ENCODE measurements at regions not wholly inside any gene's neighbourhood (a gene's known extent, or its start where the extent isn't known, plus 50 kb on each side); places are given as distances from the start of the nearest gene placed in this dataset.

GRCh38 chr2:236858661-236859060 lies 227.0 kb upstream of the COPS8 start:
- no peak overlapping the region for H3K27ac ChIP-seq (ENCODE audit: extremely low read depth, low read depth, low read length)
- 0% methylated on average over 5 of the region's 5 CpGs for WGBS (ENCODE audit: insufficient coverage, low coverage, missing lambda C conversion rate)
- BruUV-seq (replicated peaks), result no TSS peak
- no peak overlapping the region for H3K4me3 ChIP-seq
- no peaks in the 10 kb centered on the region for H3K9me3 ChIP-seq (replicated peaks; ENCODE audit: control insufficient read depth, insufficient read depth, low read depth, low read length)
- H3K9ac ChIP-seq (ENCODE audit: insufficient read depth in 1 of 2, low read depth in 2 of 2, low read length in 2 of 2), result no peak overlapping the region
- no peaks in the 10 kb centered on the region for H3K36me3 ChIP-seq (ENCODE audit: control insufficient read depth, insufficient read depth, low read length)
- H3K9me1 ChIP-seq (ENCODE audit: control insufficient read depth, insufficient read depth, low read length), result no peaks in the 10 kb centered on the region
- FAIRE-seq, result no peak
- H3K4me1 ChIP-seq (replicated peaks in 1 of 2; ENCODE audit: control insufficient read depth in 2 of 2, insufficient read depth in 2 of 2, low read length in 2 of 2), result no peaks in the 10 kb centered on the region
- POLR2A ChIA-PET, result interaction anchor here (0.5 kb wide), 1 partner anchor 66 kb away, joined by 3 read pairs; no protein-coding TSS in a partner anchor
- intact Hi-C loops (cut with micrococcal nuclease) (no loop called here), in situ Hi-C loops (cut with MboI) (no loop called here)
- H3K4me2 ChIP-seq (ENCODE audit: insufficient read depth, low read length), result no peak overlapping the region
- TF ChIP-seq ZNF143 (CRISPR knock-in tag; IDR thresholded peaks at IDR 0.05) (no peak), SIRT6 (IDR thresholded peaks at IDR 0.05; ENCODE audit: low read depth, low read length) (no peak), EGR1 (conservative IDR thresholded peaks at IDR 0.05) (no peak), RBM22 (IDR thresholded peaks at IDR 0.05; ENCODE audit: low read depth, low read length, poor library complexity, severe bottlenecking) (no peak), MECOM (CRISPR knock-in tag; IDR thresholded peaks at IDR 0.05) (no peak), TOE1 (IDR thresholded peaks at IDR 0.05; ENCODE audit: borderline replicate concordance) (no peak), TOE1 (CRISPR knock-in tag; IDR thresholded peaks at IDR 0.05; ENCODE audit: borderline replicate concordance, low read depth) (no peak), KAT2B (IDR thresholded peaks at IDR 0.05; ENCODE audit: low read depth, low read length) (no peak)
- no peaks in the 10 kb centered on the region for H3K79me2 ChIP-seq (ENCODE audit: control insufficient read depth, insufficient read depth, low read length)
- ATAC-seq, result no peak
- no peak overlapping the region for H2AFZ ChIP-seq (ENCODE audit: low read depth, low read length)
- H3K27me3 ChIP-seq (ENCODE audit: control insufficient read depth in 2 of 2, insufficient read depth in 2 of 2, low read length in 2 of 2), result peaks cover 0 to 4% of the 10 kb centered on the region in 2 experiments; a peak in 1 of 5 replicates
- no peaks in the 10 kb centered on the region for H4K20me1 ChIP-seq (replicated peaks; ENCODE audit: control insufficient read depth, insufficient read depth, low read length)
- no peak for DNase-seq (ENCODE audit: extremely low read depth in 1 of 4, low spot score in 3 of 4)
- CTCF ChIA-PET (ENCODE audit: low intra/inter-chr PET ratio), result no interaction called here

GRCh38 chr2:236859908-236860307 lies 225.8 kb upstream of the COPS8 start:
- Histone ChIP-seq H2AFZ (ENCODE audit: low read depth, low read length) (no peak overlapping the region), H3K4me3 (no peak overlapping the region), H3K9me1 (ENCODE audit: control insufficient read depth, insufficient read depth, low read length) (no peaks in the 10 kb centered on the region), H3K27ac (ENCODE audit: extremely low read depth, low read depth, low read length) (no peak overlapping the region), H3K27me3 (ENCODE audit: control insufficient read depth in 2 of 2, insufficient read depth in 2 of 2, low read length in 2 of 2) (no peaks in the 10 kb centered on the region; a peak in 1 of 5 replicates), H3K79me2 (ENCODE audit: control insufficient read depth, insufficient read depth, low read length) (no peaks in the 10 kb centered on the region), H3K4me1 (replicated peaks in 1 of 2; ENCODE audit: control insufficient read depth in 2 of 2, insufficient read depth in 2 of 2, low read length in 2 of 2) (no peaks in the 10 kb centered on the region), H4K20me1 (replicated peaks; ENCODE audit: control insufficient read depth, insufficient read depth, low read length) (no peaks in the 10 kb centered on the region), H3K4me2 (ENCODE audit: insufficient read depth, low read length) (no peak overlapping the region), H3K36me3 (ENCODE audit: control insufficient read depth, insufficient read depth, low read length) (no peaks in the 10 kb centered on the region), H3K9ac (ENCODE audit: insufficient read depth in 1 of 2, low read depth in 2 of 2, low read length in 2 of 2) (no peak overlapping the region), H3K9me3 (replicated peaks; ENCODE audit: control insufficient read depth, insufficient read depth, low read depth, low read length) (no peaks in the 10 kb centered on the region)
- FAIRE-seq (no peak), ATAC-seq (no peak), DNase-seq (ENCODE audit: extremely low read depth in 1 of 4, low spot score in 3 of 4) (no peak)
- in situ Hi-C loops (cut with MboI) (no loop called here), intact Hi-C loops (cut with micrococcal nuclease) (no loop called here)
- no TSS peak for BruUV-seq (replicated peaks)
- TF ChIP-seq CBX1 (IDR thresholded peaks at IDR 0.05; ENCODE audit: low read depth) (no peak), U2AF1 (optimal IDR thresholded peaks at IDR 0.05; ENCODE audit: low read depth, low read length) (no peak), POLR2AphosphoS5 (IDR thresholded peaks at IDR 0.05; ENCODE audit: control insufficient read depth, insufficient read depth, low read depth, low read length) (no peak), FUS (optimal IDR thresholded peaks at IDR 0.05; ENCODE audit: low read depth, low read length) (no peak), SRSF9 (IDR thresholded peaks at IDR 0.05; ENCODE audit: borderline replicate concordance, low read depth, low read length) (no peak), SAFB2 (IDR thresholded peaks at IDR 0.05; ENCODE audit: borderline replicate concordance, low read depth, low read length, severe bottlenecking) (no peak), RNF2 (IDR thresholded peaks at IDR 0.05) (no peak), DACH1 (IDR thresholded peaks at IDR 0.05; ENCODE audit: partially characterized antibody) (no peak), NELFE (IDR thresholded peaks at IDR 0.05; ENCODE audit: insufficient read depth, insufficient read length) (no peak), JUN (IDR thresholded peaks at IDR 0.05; ENCODE audit: borderline replicate concordance, low read depth, low read length) (no peak), JUN (CRISPR knock-in tag; IDR thresholded peaks at IDR 0.05; ENCODE audit: borderline replicate concordance) (no peak), STAT5B (CRISPR knock-in tag; IDR thresholded peaks at IDR 0.05) (no peak), BRD4 (IDR thresholded peaks at IDR 0.05) (no peak), ZNF146 (CRISPR knock-in tag; IDR thresholded peaks at IDR 0.05; ENCODE audit: unreplicated experiment) (no peak)
- ChIA-PET CTCF (ENCODE audit: low intra/inter-chr PET ratio) (no interaction called here), POLR2A (no interaction called here)
- WGBS (ENCODE audit: insufficient coverage, low coverage, missing lambda C conversion rate), result 2% methylated on average over 7 of the region's 7 CpGs

Data from K562 (cell line).